Stomach (tissue), 8 donors: ENCODE measurements at regions not wholly inside any gene's neighbourhood (a gene's known extent, or its start where the extent isn't known, plus 50 kb on each side); places are given as distances from the start of the nearest gene placed in this dataset.

Experiments
- DNase-seq, 2 donors: peaks; one replicate each; pipeline versions ENCODE4 v3.0.0 to v3.0.0-alpha.2; 2013 to 2019
- H3K27ac ChIP-seq, 5 donors: fragments of 200-600 bp in 4 of 5; sonication (generic) in 4 of 5; one replicate each; pipeline ENCODE4 v1.5.1; 2013 to 2019; ENCODE audit warnings: mild to moderate bottlenecking in 1 of 5, moderate library complexity in 1 of 5
- H3K27me3 ChIP-seq, 3 donors: fragments of 200-600 bp; sonication (generic); one replicate each; pipeline ENCODE4 v1.5.1; 2017 to 2019; ENCODE audit warnings: mixed run types in 1 of 3
- H3K36me3 ChIP-seq, 4 donors: fragments of 200-600 bp; sonication (generic); 1 replicate in 3 of 4; 2 replicates in 1 of 4; pipeline ENCODE4 v1.5.1; 2016 to 2019
- H3K4me1 ChIP-seq, 4 donors: fragments of 200-600 bp; sonication (generic); one replicate each; pipeline ENCODE4 v1.5.1; 2016 to 2019
- H3K4me3 ChIP-seq, 4 donors: fragments of 200-600 bp; sonication (generic) in 3 of 4; one replicate each; pipeline ENCODE4 v1.5.1; 2016 to 2019; ENCODE audit warnings: mild to moderate bottlenecking in 1 of 4
- H3K9me3 ChIP-seq, 4 donors: fragments of 200-600 bp; sonication (generic); one replicate each; pipeline ENCODE4 v1.5.1; 2016 to 2019
- CTCF ChIP-seq, 7 experiments: fragments of 450-650 bp in 4 of 7; fragments of 200-600 bp in 3 of 7; sonication (generic) in 3 of 7; IDR thresholded peaks; one replicate each; pipeline ENCODE4 v1.5.1; 2016 to 2019; ENCODE audit warnings: antibody characterized with exemption in 7 of 7, control low read depth in 2 of 7, mild to moderate bottlenecking in 1 of 7
- EP300 ChIP-seq: sonication (generic); formaldehyde crosslinking; IDR thresholded peaks from one replicate; pipeline ENCODE4 v1.6.1; 2017; ENCODE audit warnings: antibody characterized with exemption
- POLR2A ChIP-seq, 4 donors: fragments of 450-650 bp; IDR thresholded peaks; one replicate each; pipeline ENCODE4 v1.6.1; 2016; ENCODE audit warnings: antibody characterized with exemption in 4 of 4, control low read depth in 2 of 4, mild to moderate bottlenecking in 1 of 4, moderate library complexity in 1 of 4
- POLR2AphosphoS5 ChIP-seq, 3 donors: sonication (generic); formaldehyde crosslinking; IDR thresholded peaks; one replicate each; pipeline ENCODE4 v1.6.1; 2016; ENCODE audit warnings: antibody characterized with exemption in 3 of 3
- WGBS, 5 donors: extraction: QIAGEN DNeasy Blood & Tissue Kit in 3 of 5; methylation state at CpG; one replicate each; pipeline versions ENCODE4 v1.1.5 to v1.1.7; 2013 to 2018; 5-methylcytosine and 5-hydroxymethylcytosine counted together
- intact Hi-C: fragments of 100-400 bp; cut with DNase I; formaldehyde crosslinking; loops from one replicate; pipeline ENCODE4 v1.15.1; 2023; ENCODE audit warnings: low total_unique reads
- donor health status: healthy with polysubstance abuse.
- donor health status: Bipolar disorder and iron deficiency.
- donor health status: healthy.

- Histone ChIP-seq H3K27ac (no peak overlapping the region), H3K36me3 (no peaks in the 10 kb centered on the region), H3K4me3 (no peak overlapping the region), H3K4me1 (no peaks in the 10 kb centered on the region), H3K9me3 (no peaks in the 10 kb centered on the region), H3K27me3 (no peaks in the 10 kb centered on the region)
- intact Hi-C loops, result no loop called here
- no peak for TF ChIP-seq POLR2AphosphoS5 (IDR thresholded peaks at IDR 0.05)
- no peak for TF ChIP-seq CTCF (IDR thresholded peaks at IDR 0.05)
- no peak for TF ChIP-seq POLR2A (IDR thresholded peaks at IDR 0.05)
- 77 to 83% (median 81%) methylated on average over 6 of the region's 6 CpGs for WGBS, 5 donors
- DNase-seq, result no peak
Observed at GRCh38 chr14:66421990-66422946, 63.9 kb upstream of the CCDC196 start.

DNA sequence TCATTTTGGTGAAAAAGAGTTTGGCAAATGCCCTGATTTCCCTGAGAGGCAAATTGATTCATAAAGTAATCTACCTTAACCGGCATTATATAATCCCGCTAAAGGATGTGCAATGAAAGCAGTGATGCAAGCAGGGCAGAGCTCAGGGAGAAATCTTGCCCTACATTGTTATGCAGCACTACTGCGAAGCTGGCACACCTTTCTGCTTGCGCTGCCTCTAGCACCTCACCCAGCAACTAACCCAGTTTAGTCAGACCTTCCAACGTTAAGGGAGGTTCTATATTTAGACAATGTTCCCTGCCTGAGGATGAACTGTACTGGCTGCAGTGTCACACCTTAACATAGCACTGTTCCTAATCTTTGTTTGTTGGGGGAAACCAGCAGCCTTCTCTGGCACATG is 60.8 kb upstream of the CCDC196 start:
- Histone ChIP-seq H3K27ac (no peak overlapping the region), H3K4me1 (no peaks in the 10 kb centered on the region), H3K4me3 (no peak overlapping the region), H3K27me3 (no peaks in the 10 kb centered on the region), H3K36me3 (no peaks in the 10 kb centered on the region), H3K9me3 (no peaks in the 10 kb centered on the region)
- intact Hi-C loops, result no loop called here
- TF ChIP-seq EP300 (no peak), POLR2AphosphoS5 (IDR thresholded peaks at IDR 0.05) (no peak), CTCF (IDR thresholded peaks at IDR 0.05) (no peak), POLR2A (IDR thresholded peaks at IDR 0.05) (no peak)
- no peak for DNase-seq
- 82 to 87% (median 83%) methylated on average over 5 of the region's 5 CpGs for WGBS, 5 donors

DNA sequence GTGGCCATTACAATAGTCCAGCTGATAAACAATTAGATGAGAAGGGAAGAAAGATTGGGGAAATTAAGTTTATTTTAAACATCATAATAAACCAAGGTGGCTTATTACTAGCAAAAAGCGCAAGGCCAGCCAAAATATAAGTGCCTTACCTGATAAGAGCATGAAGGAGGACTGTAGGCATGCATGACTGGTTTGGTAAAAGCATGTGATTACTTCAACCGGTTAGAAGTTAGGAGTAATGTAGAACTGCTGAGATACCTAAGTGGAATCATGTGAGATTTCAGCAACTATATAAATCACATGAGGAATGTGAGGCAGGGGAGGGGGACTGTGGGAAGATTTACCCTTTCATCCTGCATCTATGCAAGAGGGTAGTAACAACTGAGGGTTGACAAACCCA is 59.7 kb upstream of the CCDC196 start:
- Histone ChIP-seq H3K27ac (no peak overlapping the region), H3K4me1 (no peaks in the 10 kb centered on the region), H3K4me3 (no peak overlapping the region), H3K27me3 (no peaks in the 10 kb centered on the region), H3K36me3 (no peaks in the 10 kb centered on the region), H3K9me3 (no peaks in the 10 kb centered on the region)
- intact Hi-C loops, result no loop called here
- 68 to 87% (median 79%) methylated on average over 2 of the region's 2 CpGs for WGBS, 5 donors
- TF ChIP-seq CTCF (IDR thresholded peaks at IDR 0.05) (no peak), POLR2AphosphoS5 (IDR thresholded peaks at IDR 0.05) (no peak), EP300 (no peak), POLR2A (IDR thresholded peaks at IDR 0.05) (no peak)
- no peak for DNase-seq

- TF ChIP-seq POLR2AphosphoS5 (IDR thresholded peaks at IDR 0.05), result no peak
- no peak for TF ChIP-seq EP300
- TF ChIP-seq POLR2A (IDR thresholded peaks at IDR 0.05), result no peak
- TF ChIP-seq CTCF (IDR thresholded peaks at IDR 0.05), result no peak
- DNase-seq, result no peak
- Histone ChIP-seq H3K27ac (no peak overlapping the region), H3K4me3 (no peak overlapping the region), H3K27me3 (no peaks in the 10 kb centered on the region), H3K9me3 (peaks cover 0 to 11% (median 6%) of the 10 kb centered on the region in 4 donors), H3K36me3 (no peaks in the 10 kb centered on the region), H3K4me1 (no peaks in the 10 kb centered on the region)
- WGBS, 5 donors, result 55 to 69% (median 67%) methylated on average over 1 of the region's 1 CpG
- intact Hi-C loops, result no loop called here
Observed at GRCh38 chr14:66432334-66432733, 53.8 kb upstream of the CCDC196 start.
